ENCODE measurements at regions not wholly inside any gene's neighbourhood (a gene's known extent, or its start where the extent isn't known, plus 50 kb on each side); places are given as distances from the start of the nearest gene placed in this dataset.

- no peak for TF ChIP-seq POLR2A (IDR thresholded peaks at IDR 0.05)
- TF ChIP-seq, protein P1, sequence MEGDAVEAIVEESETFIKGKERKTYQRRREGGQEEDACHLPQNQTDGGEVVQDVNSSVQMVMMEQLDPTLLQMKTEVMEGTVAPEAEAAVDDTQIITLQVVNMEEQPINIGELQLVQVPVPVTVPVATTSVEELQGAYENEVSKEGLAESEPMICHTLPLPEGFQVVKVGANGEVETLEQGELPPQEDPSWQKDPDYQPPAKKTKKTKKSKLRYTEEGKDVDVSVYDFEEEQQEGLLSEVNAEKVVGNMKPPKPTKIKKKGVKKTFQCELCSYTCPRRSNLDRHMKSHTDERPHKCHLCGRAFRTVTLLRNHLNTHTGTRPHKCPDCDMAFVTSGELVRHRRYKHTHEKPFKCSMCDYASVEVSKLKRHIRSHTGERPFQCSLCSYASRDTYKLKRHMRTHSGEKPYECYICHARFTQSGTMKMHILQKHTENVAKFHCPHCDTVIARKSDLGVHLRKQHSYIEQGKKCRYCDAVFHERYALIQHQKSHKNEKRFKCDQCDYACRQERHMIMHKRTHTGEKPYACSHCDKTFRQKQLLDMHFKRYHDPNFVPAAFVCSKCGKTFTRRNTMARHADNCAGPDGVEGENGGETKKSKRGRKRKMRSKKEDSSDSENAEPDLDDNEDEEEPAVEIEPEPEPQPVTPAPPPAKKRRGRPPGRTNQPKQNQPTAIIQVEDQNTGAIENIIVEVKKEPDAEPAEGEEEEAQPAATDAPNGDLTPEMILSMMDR (IDR thresholded peaks at IDR 0.05): no peak
- H3K27ac ChIP-seq: no peak overlapping the region
- no peak for DNase-seq
- peaks cover 0 to 2% (median 0%) of the 10 kb centered on the region in 3 donors for H3K4me1 ChIP-seq
- 83 to 84% methylated on average over 9 to 10 of the region's 10 CpGs for WGBS, 2 donors
- H3K4me3 ChIP-seq: no peak overlapping the region
- H3K9me3 ChIP-seq: peaks cover 0 to 16% (median 5%) of the 10 kb centered on the region in 3 donors
- peaks cover 0 to 11% (median 0%) of the 10 kb centered on the region in 4 donors for H3K27me3 ChIP-seq
- no peaks in the 10 kb centered on the region for H3K36me3 ChIP-seq
- intact Hi-C loops (cut with DNase I): no loop called here
These were observed 51.8 kb upstream of the CASZ1 start for GRCh38 chr1:10848109-10848684.

DNA sequence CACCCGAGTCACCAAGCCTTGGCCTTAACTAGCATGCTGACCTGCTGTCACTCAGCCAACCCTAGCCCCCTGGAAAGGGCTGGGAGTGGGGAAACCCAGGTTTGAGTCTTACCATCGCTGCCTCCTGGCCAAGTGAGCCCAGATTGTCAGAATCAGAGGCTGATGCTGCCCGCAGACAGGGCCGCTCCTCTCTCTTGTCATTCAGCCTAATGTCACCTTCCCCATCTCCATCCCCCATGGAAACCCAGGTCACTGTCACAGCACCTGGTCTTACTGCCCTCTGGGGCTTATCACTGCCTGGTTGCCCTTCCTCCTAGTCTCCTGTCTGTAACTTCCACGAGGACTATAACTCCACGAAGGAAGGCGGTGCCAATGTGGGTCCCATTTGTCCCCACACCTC is 53.6 kb upstream of the CASZ1 start:
- no peak for DNase-seq
- intact Hi-C loops (cut with DNase I): no loop called here
- H3K4me1 ChIP-seq: peaks cover 0 to 2% (median 0%) of the 10 kb centered on the region in 3 donors

GRCh38 chr1:10851024-10852013 is 54.9 kb upstream of the CASZ1 start:
- WGBS, 2 donors: 82 to 86% methylated on average over 12 to 18 of the region's 30 CpGs
- no peak for DNase-seq

More for the DNA sequence above, 53.6 kb upstream of the CASZ1 start:
- 63 to 87% methylated on average over 5 of the region's 7 CpGs for WGBS, 2 donors
- TF ChIP-seq, protein P1 (IDR thresholded peaks at IDR 0.05): no peak
- no peak for TF ChIP-seq POLR2A (IDR thresholded peaks at IDR 0.05)
- H3K27me3 ChIP-seq: peaks cover 0 to 11% (median 0%) of the 10 kb centered on the region in 4 donors
- H3K9me3 ChIP-seq: no peaks in the 10 kb centered on the region
- no peak overlapping the region for H3K27ac ChIP-seq
- H3K36me3 ChIP-seq: no peaks in the 10 kb centered on the region
- no peak overlapping the region for H3K4me3 ChIP-seq

DNA sequence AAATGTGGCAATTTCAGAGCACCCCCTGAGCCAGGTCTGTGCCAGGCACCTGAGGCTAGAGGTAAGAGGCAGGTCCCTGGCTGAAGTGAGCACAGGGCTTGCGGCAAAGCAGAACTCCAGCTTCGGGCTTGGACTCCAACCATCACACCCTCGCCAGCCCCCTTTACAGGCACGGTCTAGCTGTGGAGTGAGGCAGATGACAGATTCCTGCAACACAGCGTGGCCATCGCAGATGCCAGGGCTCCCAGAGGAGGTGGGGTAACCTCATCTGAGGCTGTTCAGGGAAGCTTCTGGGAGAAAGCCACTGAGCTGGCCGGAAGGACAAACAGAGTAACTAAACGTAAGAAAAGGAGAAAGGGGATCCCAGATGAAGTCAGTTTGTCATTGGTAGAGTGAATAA is 55.6 kb upstream of the CASZ1 start:
- H3K9me3 ChIP-seq: no peaks in the 10 kb centered on the region
- WGBS, 2 donors: 80 to 87% methylated on average over 6 to 8 of the region's 8 CpGs
- no peaks in the 10 kb centered on the region for H3K36me3 ChIP-seq
- DNase-seq: no peak
- no peak overlapping the region for H3K27ac ChIP-seq
- intact Hi-C loops (cut with DNase I): no loop called here
- H3K4me1 ChIP-seq: peaks cover 0 to 2% (median 2%) of the 10 kb centered on the region in 3 donors
- H3K4me3 ChIP-seq: no peak overlapping the region
- TF ChIP-seq POLR2A (IDR thresholded peaks at IDR 0.05): no peak
- TF ChIP-seq, protein P1 (IDR thresholded peaks at IDR 0.05): no peak
- H3K27me3 ChIP-seq: peaks cover 0 to 6% (median 0%) of the 10 kb centered on the region in 4 donors

More at GRCh38 chr1:10851024-10852013, 54.9 kb upstream of the CASZ1 start:
- Histone ChIP-seq H3K27me3 (peaks cover 0 to 6% (median 0%) of the 10 kb centered on the region in 4 donors), H3K4me1 (peaks cover 0 to 2% (median 0%) of the 10 kb centered on the region in 3 donors), H3K36me3 (no peaks in the 10 kb centered on the region), H3K4me3 (no peak overlapping the region), H3K9me3 (no peaks in the 10 kb centered on the region), H3K27ac (no peak overlapping the region)
- TF ChIP-seq, protein P1 (IDR thresholded peaks at IDR 0.05): no peak
- no peak for TF ChIP-seq POLR2A (IDR thresholded peaks at IDR 0.05)
- intact Hi-C loops (cut with DNase I): no loop called here

DNA sequence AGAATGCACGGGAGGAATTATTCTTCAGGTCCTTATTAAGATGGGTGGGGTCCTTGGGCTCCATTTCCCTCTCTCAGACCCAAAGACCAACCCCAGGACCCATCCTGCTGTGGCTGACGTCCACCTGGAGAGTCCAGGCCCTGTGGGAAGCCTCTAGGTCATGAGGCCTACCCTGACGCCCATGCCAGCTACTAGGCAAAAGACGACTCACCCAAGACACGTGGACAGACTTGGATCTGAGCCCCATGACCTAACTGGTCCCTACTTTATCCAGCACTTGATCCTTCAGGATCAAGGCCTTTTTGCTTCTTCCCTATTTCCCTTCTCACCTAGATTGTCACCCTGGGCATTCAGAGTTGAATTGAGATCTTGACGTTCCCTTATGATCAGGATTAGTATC is 56.0 kb upstream of the CASZ1 start:
- H3K9me3 ChIP-seq: no peaks in the 10 kb centered on the region
- peaks cover 0 to 7% (median 2%) of the 10 kb centered on the region in 3 donors for H3K4me1 ChIP-seq
- no peaks in the 10 kb centered on the region for H3K36me3 ChIP-seq
- no peak for DNase-seq
- intact Hi-C loops (cut with DNase I): no loop called here
- H3K27me3 ChIP-seq: peaks cover 0 to 6% (median 0%) of the 10 kb centered on the region in 4 donors
- TF ChIP-seq, protein P1 (IDR thresholded peaks at IDR 0.05): no peak
- no peak for TF ChIP-seq POLR2A (IDR thresholded peaks at IDR 0.05)
- H3K27ac ChIP-seq: no peak overlapping the region
- H3K4me3 ChIP-seq: no peak overlapping the region
- 45 to 57% methylated on average over 4 to 5 of the region's 6 CpGs for WGBS, 2 donors

Measured in esophagus squamous epithelium (tissue), 5 donors.